HG03571 (cell line): ENCODE measurements at regions not wholly inside any gene's neighbourhood (a gene's known extent, or its start where the extent isn't known, plus 50 kb on each side); places are given as distances from the start of the nearest gene placed in this dataset.
"Not testable (repeated sequence)": the region's sequence is repeated elsewhere in the genome, so short reads cannot be mapped to it uniquely, and the experiment has no call there.

Experiments
- ATAC-seq: cut with Tn5 transposase; IDR thresholded peaks from one replicate; pipeline ENCODE4 v1.9.1; 2021; ENCODE audit not compliant: unreplicated experiment

- ATAC-seq, result no peak
These were observed 91.2 kb downstream of the RCHY1 start for GRCh38 chr4:75422998-75423397.

GRCh38 chr4:75412746-75413145, 101.5 kb downstream of the RCHY1 start:
- no peak for ATAC-seq

- ATAC-seq, result no peak
These were observed 115.7 kb downstream of the RCHY1 start for GRCh38 chr4:75398501-75398900.

- no peak for ATAC-seq
These were observed 122.6 kb downstream of the RCHY1 start for GRCh38 chr4:75391489-75392166.

GRCh38 chr4:75386426-75386825, 127.8 kb downstream of the RCHY1 start:
- ATAC-seq, result not testable (repeated sequence)

GRCh38 chr4:75385106-75385505, 129.1 kb downstream of the RCHY1 start:
- no peak for ATAC-seq

GRCh38 chr4:75376543-75376942, 137.7 kb downstream of the RCHY1 start:
- no peak for ATAC-seq

- no peak for ATAC-seq
These were observed 142.3 kb downstream of the RCHY1 start for GRCh38 chr4:75371915-75372314.

GRCh38 chr4:75370576-75370975, 143.6 kb downstream of the RCHY1 start:
- ATAC-seq, result no peak

- ATAC-seq, result no peak
These were observed 168.8 kb downstream of the RCHY1 start for GRCh38 chr4:75345423-75345822.

GRCh38 chr4:75344915-75345314, 169.3 kb downstream of the RCHY1 start:
- ATAC-seq, result no peak

- no peak for ATAC-seq
These were observed 170.9 kb downstream of the RCHY1 start for GRCh38 chr4:75343333-75343732.

GRCh38 chr4:75340561-75340960, 173.6 kb downstream of the RCHY1 start:
- ATAC-seq, result no peak

- no peak for ATAC-seq
These were observed 175.8 kb downstream of the RCHY1 start for GRCh38 chr4:75338352-75338880.

GRCh38 chr4:75327804-75328512, 186.2 kb downstream of the RCHY1 start:
- ATAC-seq, result no peak

- ATAC-seq, result no peak
These were observed 188.8 kb downstream of the RCHY1 start for GRCh38 chr4:75325318-75325979.

- ATAC-seq, result no peak
These were observed 192.7 kb downstream of the RCHY1 start for GRCh38 chr4:75321484-75321883.

- ATAC-seq, result not testable (repeated sequence)
These were observed 196.6 kb downstream of the RCHY1 start for GRCh38 chr4:75317641-75318040.

- ATAC-seq, result no peak
These were observed 206.2 kb downstream of the RCHY1 start for GRCh38 chr4:75308049-75308448.

GRCh38 chr4:75306506-75306905, 207.7 kb downstream of the RCHY1 start:
- ATAC-seq, result no peak

- no peak for ATAC-seq
These were observed 211.6 kb downstream of the RCHY1 start for GRCh38 chr4:75302648-75303047.
